ENCODE measurements at regions not wholly inside any gene's neighbourhood (a gene's known extent, or its start where the extent isn't known, plus 50 kb on each side); places are given as distances from the start of the nearest gene placed in this dataset.
"Not testable (repeated sequence)": the region's sequence is repeated elsewhere in the genome, so short reads cannot be mapped to it uniquely, and the experiment has no call there.

DNA sequence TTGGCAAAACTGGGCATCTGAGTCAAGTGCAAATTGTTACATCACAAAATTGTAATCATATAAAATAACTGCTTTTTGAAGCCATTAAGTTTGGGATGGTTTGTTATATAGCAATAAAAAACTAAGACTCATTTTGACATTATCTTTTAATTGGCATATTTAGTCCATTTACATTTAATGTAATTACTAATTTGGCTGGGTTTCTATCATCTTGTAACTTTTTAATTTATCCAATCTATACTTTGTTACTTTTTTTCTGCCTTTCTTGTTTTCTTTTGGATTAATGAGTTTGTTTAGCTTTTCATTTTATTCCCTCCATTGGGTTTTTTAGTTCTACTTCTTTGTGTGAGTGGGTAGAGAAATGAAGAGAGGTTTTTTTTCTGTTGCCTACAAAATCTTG is 76.3 kb downstream of the DRAM2 start:
- no peak for DNase-seq

DNA sequence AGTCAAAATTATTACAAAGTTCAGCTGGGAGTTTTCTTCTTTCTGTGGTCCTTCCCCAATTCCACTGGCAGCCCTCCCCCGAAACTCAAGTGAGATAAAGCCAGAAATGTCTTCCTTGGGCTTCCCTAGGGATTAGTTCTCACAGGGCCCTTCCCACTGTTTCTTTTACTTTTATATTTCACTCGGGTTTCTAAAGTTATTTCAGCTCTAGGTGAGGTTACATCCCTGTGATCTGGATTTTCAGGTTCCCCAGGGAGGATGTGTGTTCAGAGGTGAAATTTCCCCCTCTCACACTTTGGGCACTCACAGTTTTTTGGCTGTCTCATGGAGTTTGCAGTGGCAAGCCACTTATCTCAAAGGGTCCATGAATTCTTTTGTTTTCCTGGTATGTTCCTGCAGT is 77.3 kb downstream of the DRAM2 start:
- DNase-seq: no peak

DNA sequence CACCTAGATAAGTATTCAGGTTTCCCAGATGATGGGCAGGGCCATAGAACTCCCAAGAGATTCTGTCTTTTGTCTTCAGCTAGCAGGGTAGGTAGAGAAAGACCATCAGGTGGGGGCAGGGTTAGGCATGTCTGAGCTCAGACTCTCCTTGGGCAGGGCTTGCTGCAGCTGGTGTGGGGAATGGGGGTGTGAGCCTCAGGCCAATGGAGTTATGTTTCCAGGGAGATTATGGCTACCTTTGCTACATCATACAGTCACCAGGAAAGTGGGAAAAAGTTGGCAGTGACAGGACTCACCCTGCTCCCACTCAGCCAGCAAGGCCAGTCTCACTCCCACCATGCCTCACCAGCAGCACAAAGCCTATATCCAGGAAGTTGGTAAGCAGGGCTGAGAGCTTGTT is 77.8 kb downstream of the DRAM2 start:
- DNase-seq: no peak

DNA sequence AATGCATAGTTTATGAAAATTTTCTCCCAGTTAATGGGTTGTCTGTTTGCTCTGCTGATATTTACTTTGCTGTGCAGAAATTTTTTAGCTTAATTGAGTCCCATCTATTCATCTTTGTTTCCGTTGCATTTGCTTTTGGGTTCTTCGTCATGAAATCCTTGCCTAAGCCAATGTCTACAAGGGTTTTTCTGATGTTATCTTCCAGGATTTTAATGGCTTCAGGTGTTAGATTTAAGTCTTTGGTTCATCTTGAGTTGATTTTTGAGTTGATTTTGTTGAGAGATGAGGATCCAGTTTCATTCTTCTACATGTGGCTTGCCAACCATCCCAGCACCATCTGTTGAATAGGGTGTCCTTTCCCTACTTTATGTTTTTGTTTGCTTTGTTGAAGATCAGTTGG is 85.2 kb downstream of the DRAM2 start:
- no peak for DNase-seq

DNA sequence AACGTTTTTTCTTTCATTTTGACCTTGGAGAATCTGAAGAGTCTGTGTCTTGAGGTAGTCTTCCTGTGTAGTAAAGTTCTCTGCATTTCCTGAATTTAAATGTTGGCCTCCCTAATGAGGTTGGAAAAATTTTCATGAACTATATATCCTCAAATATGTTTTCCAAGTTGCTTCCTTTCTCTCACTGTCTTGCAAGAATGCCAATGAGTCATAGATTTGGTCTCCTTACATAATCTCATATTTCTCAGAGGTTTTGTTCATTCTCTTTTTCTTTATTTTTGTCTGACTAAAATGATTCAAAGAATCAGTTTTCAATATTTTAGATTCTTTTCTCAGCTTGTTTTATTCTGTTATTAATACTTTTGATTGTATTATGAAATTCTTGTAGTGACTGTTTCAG is 87.6 kb downstream of the DRAM2 start:
- no peak for DNase-seq

DNA sequence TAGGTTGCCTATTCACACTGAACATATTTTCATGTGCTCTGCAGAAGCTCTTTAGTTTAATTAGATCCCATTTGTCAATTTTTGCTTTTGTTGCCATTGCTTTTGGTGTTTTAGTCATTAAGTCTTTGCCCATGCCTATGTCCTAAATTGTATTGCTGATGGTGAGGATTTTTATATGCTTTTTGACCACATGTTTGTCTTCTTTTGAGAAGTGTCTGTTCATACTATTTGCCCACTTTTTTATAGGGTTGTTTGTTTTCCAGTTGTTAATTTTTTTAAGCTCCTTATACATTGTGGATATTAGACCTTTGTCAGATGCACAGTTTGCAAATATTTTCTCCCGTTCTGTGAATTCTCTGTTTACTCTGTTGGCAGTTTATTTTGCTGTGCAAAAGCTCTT is 84.5 kb upstream of the LRIF1 start:
- not testable (repeated sequence) for DNase-seq

DNA sequence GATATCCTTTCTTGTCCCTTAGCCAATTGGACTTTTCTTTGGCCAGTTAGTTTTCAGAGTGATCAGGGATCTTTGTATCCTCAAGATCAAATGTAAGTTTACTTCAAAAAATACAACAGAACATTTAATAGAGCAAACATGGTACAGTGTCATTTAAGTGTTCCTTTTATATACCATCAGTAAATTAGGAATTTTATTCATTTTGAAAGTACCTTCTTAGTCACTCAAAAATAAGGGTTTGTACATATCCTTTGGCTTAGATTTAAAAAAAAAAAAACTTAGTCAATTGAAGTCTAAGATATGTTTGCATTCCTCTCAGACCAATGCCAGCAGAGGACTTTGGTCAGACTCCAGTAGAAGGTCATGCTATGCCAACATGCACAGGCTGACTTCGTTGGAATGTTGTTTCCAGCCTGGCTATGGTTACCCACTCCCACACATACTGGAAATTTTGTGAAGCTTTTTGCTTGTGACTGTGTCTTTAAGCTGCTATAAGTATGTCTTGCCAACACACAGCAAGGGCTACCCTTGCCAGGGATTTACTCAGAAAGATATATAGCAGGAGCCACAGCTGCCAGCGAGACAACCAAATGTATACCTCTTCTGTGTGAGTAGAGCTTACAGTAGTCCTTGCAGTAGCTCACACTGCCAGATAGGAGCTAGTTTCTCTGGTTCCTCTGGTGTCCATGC is 81.5 kb upstream of the LRIF1 start:
- no peak for DNase-seq

DNA sequence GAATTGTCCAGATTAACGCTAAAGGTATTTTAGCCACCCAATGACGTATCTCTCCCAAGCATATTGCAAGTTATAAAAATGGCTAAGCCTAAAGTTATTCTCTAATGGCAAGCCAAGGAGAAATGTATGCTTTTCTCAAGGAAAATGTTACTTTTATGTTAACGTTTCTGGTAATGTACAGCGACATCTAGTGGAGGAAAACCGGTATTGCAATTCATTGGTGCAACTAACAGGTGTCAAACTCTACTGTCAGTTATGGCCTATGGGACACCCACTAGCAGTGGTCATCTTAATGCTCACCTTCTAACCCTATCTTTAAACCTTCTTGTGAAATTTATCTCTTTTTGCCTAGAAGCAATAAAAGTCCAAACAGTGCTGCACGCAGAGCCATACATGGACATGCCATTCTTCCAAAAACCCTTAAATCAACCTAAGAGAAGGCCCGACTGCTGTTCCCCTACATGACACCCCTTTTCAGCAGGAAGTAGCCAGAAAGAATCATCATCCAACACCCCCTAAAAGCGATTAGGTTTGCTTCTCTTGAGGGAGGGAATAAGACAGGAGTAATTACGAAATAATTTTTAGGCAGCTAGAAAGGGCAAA is 68.7 kb upstream of the LRIF1 start:
- DNase-seq: no peak

DNA sequence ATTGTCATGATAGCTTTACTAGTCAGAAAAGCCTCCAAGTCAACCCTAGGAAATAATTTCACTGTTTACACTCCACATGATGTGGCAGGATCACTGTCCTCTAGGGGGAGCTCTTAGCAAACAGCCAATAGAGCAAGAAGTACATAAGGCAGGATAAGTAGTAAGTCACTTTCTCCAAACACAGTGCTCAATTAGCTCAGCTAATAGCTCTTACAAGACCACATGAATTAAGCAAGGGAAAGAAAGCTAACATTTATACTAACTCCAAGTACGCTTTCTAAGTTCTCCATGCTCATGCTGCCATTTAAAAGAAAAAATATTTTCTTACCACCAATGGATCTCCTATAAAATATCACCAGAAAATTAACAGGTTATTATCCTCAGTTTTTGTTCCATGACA is 66.9 kb upstream of the LRIF1 start:
- peak; percentile 52 for DNase-seq

DNA sequence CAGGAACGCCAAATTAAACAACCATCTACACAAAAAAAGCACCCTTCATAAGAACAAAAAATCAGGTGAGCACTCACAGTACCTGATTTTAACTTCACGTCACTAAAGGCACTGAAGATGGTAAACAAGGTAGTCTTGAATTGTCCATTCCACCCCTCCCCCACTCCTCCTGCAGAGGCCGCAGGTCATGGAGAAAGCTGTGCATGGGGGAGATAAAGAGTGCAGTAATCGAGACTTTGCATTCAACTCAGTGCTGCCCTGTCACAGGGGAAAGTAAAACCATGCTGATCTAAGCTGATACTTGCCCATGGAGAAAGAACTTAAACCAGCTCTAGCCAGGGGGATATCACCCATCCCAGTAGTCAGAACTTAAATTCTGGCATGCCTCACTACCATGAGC is 61.4 kb upstream of the LRIF1 start:
- no peak for DNase-seq

DNA sequence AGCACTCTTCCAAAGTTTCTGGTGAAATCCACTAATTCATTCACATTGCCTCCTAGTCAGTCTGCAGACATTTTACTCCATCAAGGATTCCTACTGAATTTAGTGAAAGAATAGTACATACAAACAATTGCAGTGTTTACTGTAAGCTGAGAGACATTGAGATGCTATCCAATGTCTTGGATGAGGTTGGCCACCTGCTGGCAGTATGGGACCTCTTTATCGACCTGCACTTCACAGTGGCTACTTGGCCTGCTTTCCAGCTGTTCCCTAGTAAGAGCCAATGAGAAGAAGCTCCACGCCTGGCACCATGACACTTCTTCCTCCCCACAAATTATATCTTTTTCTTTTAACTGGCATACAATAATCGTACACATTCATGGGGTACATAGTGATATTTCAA is 51.5 kb upstream of the LRIF1 start:
- DNase-seq: no peak
